H9 (cell line): ENCODE measurements at regions not wholly inside any gene's neighbourhood (a gene's known extent, or its start where the extent isn't known, plus 50 kb on each side); places are given as distances from the start of the nearest gene placed in this dataset.

ENCODE experiments used
- DNase-seq: peaks from one replicate; pipeline ENCODE4 v3.0.0-alpha.2; 2017
- H2AFZ ChIP-seq: one replicate; pipeline ENCODE4 v1.6.1; 2013; ENCODE audit warnings: mild to moderate bottlenecking, low read length, control low read depth, moderate library complexity
- H2AK5ac ChIP-seq: 2 replicates; pipeline ENCODE4 v1.6.1; 2013; ENCODE audit warnings: low read length, control low read depth, mixed read lengths; ENCODE audit not compliant: insufficient read length
- H2BK120ac ChIP-seq: one replicate; pipeline ENCODE4 v1.6.1; 2013; ENCODE audit warnings: low read depth, mild to moderate bottlenecking, low read length, control low read depth, inconsistent platforms; ENCODE audit not compliant: poor library complexity, severe bottlenecking
- H2BK12ac ChIP-seq: 2 replicates; pipeline ENCODE4 v1.6.1; 2013; ENCODE audit warnings: low read length, control low read depth, mixed read lengths, low read depth; ENCODE audit not compliant: insufficient read length
- H2BK15ac ChIP-seq: 2 replicates; pipeline ENCODE4 v1.6.1; 2013; ENCODE audit warnings: low read depth, low read length, control low read depth
- H2BK20ac ChIP-seq: one replicate; pipeline ENCODE4 v1.6.1; 2013; ENCODE audit warnings: low read depth, mild to moderate bottlenecking, low read length, control low read depth, inconsistent platforms; ENCODE audit not compliant: poor library complexity, severe bottlenecking
- H2BK5ac ChIP-seq: 2 replicates; pipeline ENCODE4 v1.6.1; 2013; ENCODE audit warnings: low read length, control low read depth, mixed read lengths; ENCODE audit not compliant: insufficient read length
- H3K14ac ChIP-seq: 2 replicates; pipeline ENCODE4 v1.6.1; 2013; ENCODE audit warnings: low read length, control low read depth; ENCODE audit not compliant: insufficient read depth
- H3K18ac ChIP-seq: 2 replicates; pipeline ENCODE4 v1.6.1; 2013; ENCODE audit warnings: low read depth, mild to moderate bottlenecking, mixed read lengths, low read length, control low read depth; ENCODE audit not compliant: insufficient read length
- H3K23ac ChIP-seq: 2 replicates; pipeline ENCODE4 v1.6.1; 2013; ENCODE audit warnings: low read length, control low read depth, mixed read lengths, low read depth; ENCODE audit not compliant: insufficient read length
- H3K23me2 ChIP-seq: 2 replicates; pipeline ENCODE4 v1.6.1; 2013; ENCODE audit warnings: low read depth, mild to moderate bottlenecking, mixed read lengths, low read length, control low read depth; ENCODE audit not compliant: insufficient read length, poor library complexity, severe bottlenecking
- H3K27ac ChIP-seq: 2 replicates; pipeline ENCODE4 v1.5.1; 2013; ENCODE audit warnings: low read length, control low read depth, mixed read lengths, low read depth; ENCODE audit not compliant: insufficient read length
- H3K27me3 ChIP-seq: 2 replicates; pipeline ENCODE4 v1.6.1; 2013; ENCODE audit warnings: low read length, control low read depth, inconsistent platforms; ENCODE audit not compliant: insufficient read depth
- H3K4ac ChIP-seq: 2 replicates; pipeline ENCODE4 v1.6.1; 2013; ENCODE audit warnings: low read depth, mild to moderate bottlenecking, control low read depth, inconsistent platforms, low read length, moderate library complexity
- H3K4me1 ChIP-seq: 2 replicates; pipeline ENCODE4 v1.6.1; 2013; ENCODE audit warnings: low read length, control low read depth, inconsistent platforms; ENCODE audit not compliant: insufficient read depth
- H3K4me2 ChIP-seq: 2 replicates; pipeline ENCODE4 v1.6.1; 2013; ENCODE audit warnings: low read length, control low read depth, mixed read lengths; ENCODE audit not compliant: insufficient read length, insufficient read depth
- H3K56ac ChIP-seq: 2 replicates; pipeline ENCODE4 v1.6.1; 2013; ENCODE audit warnings: low read depth, mild to moderate bottlenecking, mixed read lengths, low read length, control low read depth; ENCODE audit not compliant: insufficient read length
- H3K79me1 ChIP-seq: 2 replicates; pipeline ENCODE4 v1.6.1; 2013; ENCODE audit warnings: low read depth, mild to moderate bottlenecking, moderate library complexity, low read length, control low read depth, inconsistent platforms; ENCODE audit not compliant: insufficient read depth, poor library complexity, severe bottlenecking
- H3K79me2 ChIP-seq: 2 replicates; pipeline ENCODE4 v1.6.1; 2013; ENCODE audit warnings: low read length, control low read depth, inconsistent platforms; ENCODE audit not compliant: insufficient read depth
- H3K9ac ChIP-seq: 2 replicates; pipeline ENCODE4 v1.6.1; 2013; ENCODE audit warnings: low read length, control low read depth, mixed read lengths; ENCODE audit not compliant: insufficient read length; ENCODE audit errors: extremely low read depth
- H3K9me3 ChIP-seq: one replicate; pipeline ENCODE4 v1.6.1; 2013; ENCODE audit warnings: low read depth, low read length, inconsistent platforms; ENCODE audit not compliant: control insufficient read depth
- H3T11ph ChIP-seq: one replicate; pipeline ENCODE4 v1.6.1; 2013; ENCODE audit warnings: mild to moderate bottlenecking, low read length, control low read depth, inconsistent platforms
- H4K20me1 ChIP-seq: one replicate; pipeline ENCODE4 v1.6.1; 2013; ENCODE audit not compliant: control insufficient read depth, insufficient read length, insufficient read depth
- H4K5ac ChIP-seq: 2 replicates; pipeline ENCODE4 v1.6.1; 2013; ENCODE audit warnings: low read depth, mild to moderate bottlenecking, mixed read lengths, low read length, control low read depth; ENCODE audit not compliant: insufficient read length
- H4K8ac ChIP-seq: replicated peaks from 2 replicates; pipeline ENCODE4 v1.6.1; 2013; ENCODE audit warnings: low read length, control low read depth, mixed read lengths, low read depth; ENCODE audit not compliant: insufficient read length
- H4K91ac ChIP-seq: 2 replicates; pipeline ENCODE4 v1.6.1; 2013; ENCODE audit warnings: low read depth, mild to moderate bottlenecking, moderate library complexity, mixed read lengths, low read length, control low read depth; ENCODE audit not compliant: insufficient read length
- H3K27ac Mint-ChIP-seq, 3 experiments: 2 replicates in 2 of 3; 3 replicates in 1 of 3; pipeline ENCODE4 v1.8.0; 2020 to 2021; ENCODE audit warnings: mixed read lengths in 3 of 3, mild to moderate bottlenecking in 1 of 3, moderate library complexity in 1 of 3
- H3K27me3 Mint-ChIP-seq: 2 replicates; pipeline ENCODE4 v1.8.0; 2021; ENCODE audit warnings: low read depth, mild to moderate bottlenecking, moderate library complexity, mixed read lengths
- H3K36me3 Mint-ChIP-seq, 3 experiments: 2 replicates in 2 of 3; 3 replicates in 1 of 3; pipeline ENCODE4 v1.8.0; 2020 to 2021; ENCODE audit warnings: low read depth in 3 of 3, mixed read lengths in 3 of 3; ENCODE audit not compliant: insufficient read depth in 1 of 3
- H3K4me1 Mint-ChIP-seq, 2 experiments: 2 replicates each; pipeline ENCODE4 v1.8.0; 2020; ENCODE audit warnings: mixed read lengths in 2 of 2
- H3K4me3 Mint-ChIP-seq, 2 experiments: 2 replicates in 1 of 2; 3 replicates in 1 of 2; pipeline ENCODE4 v1.8.0; 2020 to 2021; ENCODE audit warnings: mild to moderate bottlenecking in 2 of 2, mixed read lengths in 2 of 2, moderate library complexity in 1 of 2
- H3K9me3 Mint-ChIP-seq, 2 experiments: 2 replicates in 1 of 2; 3 replicates in 1 of 2; pipeline ENCODE4 v1.8.0; 2020; ENCODE audit warnings: mild to moderate bottlenecking in 2 of 2, mixed read lengths in 2 of 2, moderate library complexity in 1 of 2
- CTCF ChIP-seq: fragments of 200-600 bp; sonication (generic); conservative IDR thresholded peaks from 3 replicates; pipeline ENCODE4 v1.8.0; 2021; ENCODE audit warnings: antibody characterized with exemption, mild to moderate bottlenecking
- WGBS: extraction: QIAGEN DNeasy Blood & Tissue Kit; methylation state at CpG from one replicate; pipeline ENCODE4 v1.1.7; 2013; ENCODE audit warnings: missing lambda C conversion rate, low lambda C conversion rate, mixed read lengths; ENCODE audit not compliant: insufficient read length; ENCODE audit errors: extremely low coverage; 5-methylcytosine and 5-hydroxymethylcytosine counted together

GRCh38 chr5:1948663-1949191 lies 66.0 kb upstream of the IRX4 start:
- Histone ChIP-seq H3K27ac (no peak overlapping the region), H4K91ac (no peak overlapping the region), H3K27me3 (no peaks in the 10 kb centered on the region), H4K8ac (no peak overlapping the region), H3K79me1 (no peaks in the 10 kb centered on the region), H2BK12ac (no peak overlapping the region), H3K4me2 (no peak overlapping the region), H3K4me1 (no peaks in the 10 kb centered on the region; the same call in 1 of the 2 replicates), H2BK120ac (no peak overlapping the region), H3K23ac (no peak overlapping the region), H4K20me1 (no peaks in the 10 kb centered on the region), H3K18ac (no peak overlapping the region), H3K23me2 (no peaks in the 10 kb centered on the region), H3T11ph (no peak overlapping the region), H3K4ac (no peak overlapping the region), H2BK5ac (no peak overlapping the region), H3K14ac (no peak overlapping the region), H2BK15ac (no peak overlapping the region), H4K5ac (no peak overlapping the region), H2BK20ac (no peak overlapping the region), H3K79me2 (no peaks in the 10 kb centered on the region), H3K56ac (no peak overlapping the region), H2AK5ac (no peak overlapping the region), H3K9me3 (no peaks in the 10 kb centered on the region), H3K9ac (no peak overlapping the region), H2AFZ (no peak overlapping the region)
- WGBS, result no CpG with 5 or more reads among the region's 26 CpGs
- Mint-ChIP-seq H3K4me1 (peaks cover 35 to 43% of the 10 kb centered on the region in 2 experiments), H3K27me3 (peaks cover 31% of the 10 kb centered on the region), H3K9me3 (no peaks in the 10 kb centered on the region), H3K36me3 (peaks cover 0 to 2% (median 0%) of the 10 kb centered on the region in 3 experiments; a peak in 3 of 7 replicates), H3K27ac (no peak overlapping the region), H3K4me3 (no peak overlapping the region)
- DNase-seq, result no peak
- TF ChIP-seq CTCF, result no peak
